Fibroblast of skin of left quadriceps (primary cell): ENCODE measurements at regions not wholly inside any gene's neighbourhood (a gene's known extent, or its start where the extent isn't known, plus 50 kb on each side); places are given as distances from the start of the nearest gene placed in this dataset.

Source experiments
- DNase-seq, 2 experiments: peaks; one replicate each; pipeline ENCODE4 v3.0.0-alpha.2; 2013; ENCODE audit warnings: low read depth in 2 of 2

DNA sequence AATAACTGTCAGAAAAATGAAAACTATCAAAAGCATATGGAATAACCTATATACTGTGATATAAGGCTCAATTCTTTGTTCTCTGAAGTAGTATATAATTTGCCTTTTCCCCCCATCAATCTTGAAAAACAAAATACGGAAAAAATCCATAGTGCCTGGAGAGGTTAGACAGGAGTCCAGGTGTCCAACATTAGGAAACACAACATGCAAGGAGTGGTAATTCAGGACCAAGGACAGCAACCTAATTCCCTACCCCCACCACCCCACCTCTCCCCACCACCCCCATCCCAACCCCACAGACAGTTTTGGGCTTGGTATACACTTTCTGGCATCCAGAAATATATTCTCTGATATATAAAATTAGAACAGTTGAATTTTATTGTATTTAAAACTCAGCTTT lies 55.1 kb upstream of the SLC25A26 start:
- no peak for DNase-seq

DNA sequence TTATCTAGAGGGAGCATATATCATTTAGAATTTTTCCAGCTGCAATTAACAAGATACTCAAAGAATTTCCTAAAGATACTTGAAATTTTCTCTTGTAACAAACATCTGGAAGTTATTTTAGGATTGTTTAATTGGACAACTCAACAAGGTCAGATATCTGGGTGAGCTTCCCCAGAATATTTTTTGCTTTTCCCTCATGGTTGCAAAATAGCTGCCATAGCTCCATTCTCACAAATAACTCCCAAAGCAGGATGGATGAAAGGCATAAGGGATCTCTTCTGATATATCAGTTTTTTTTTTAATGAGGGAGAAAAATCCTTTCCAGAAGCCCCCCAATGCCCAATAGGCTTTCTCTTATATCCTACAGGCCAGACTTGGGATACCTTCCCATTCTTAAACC lies 56.6 kb upstream of the SLC25A26 start:
- DNase-seq: no peak

DNA sequence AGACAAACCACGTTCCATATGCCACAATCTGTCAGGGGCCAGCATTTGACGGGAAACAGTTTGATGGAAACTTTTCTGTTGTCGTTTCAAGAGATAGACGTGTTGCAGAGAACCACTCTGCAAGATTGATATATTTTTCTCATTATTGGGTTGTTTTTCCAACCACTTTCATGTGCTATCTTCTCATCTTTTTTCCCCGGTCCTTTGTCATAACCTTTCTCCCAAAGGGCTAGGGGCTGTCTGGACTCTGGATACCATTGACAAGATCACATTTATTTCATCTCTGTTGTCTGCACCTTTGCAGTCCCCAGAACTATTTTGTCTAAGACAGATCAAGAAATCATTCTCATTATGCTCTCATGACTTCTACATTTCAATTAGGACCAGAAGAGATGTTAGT lies 57.6 kb upstream of the SLC25A26 start:
- no peak for DNase-seq

DNA sequence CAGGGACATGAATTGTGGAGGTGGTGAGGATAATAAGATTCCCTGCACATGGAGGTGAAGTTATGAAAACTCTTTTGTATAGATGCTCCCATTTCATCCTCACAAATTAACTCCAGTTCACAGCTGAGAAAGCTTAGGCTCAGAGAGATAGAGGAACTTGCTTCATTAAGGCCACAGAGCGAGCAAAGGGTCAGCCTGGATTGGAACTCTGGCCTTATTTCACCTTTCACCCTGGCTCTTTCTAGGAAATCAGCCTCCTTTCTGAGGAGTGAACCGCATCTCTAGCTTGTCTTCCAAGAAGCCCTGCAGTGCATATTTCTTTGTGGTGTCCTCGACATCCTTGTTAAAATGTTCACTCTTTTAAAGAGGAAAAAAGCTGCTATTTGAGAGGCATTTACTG lies 58.0 kb upstream of the SLC25A26 start:
- no peak for DNase-seq

DNA sequence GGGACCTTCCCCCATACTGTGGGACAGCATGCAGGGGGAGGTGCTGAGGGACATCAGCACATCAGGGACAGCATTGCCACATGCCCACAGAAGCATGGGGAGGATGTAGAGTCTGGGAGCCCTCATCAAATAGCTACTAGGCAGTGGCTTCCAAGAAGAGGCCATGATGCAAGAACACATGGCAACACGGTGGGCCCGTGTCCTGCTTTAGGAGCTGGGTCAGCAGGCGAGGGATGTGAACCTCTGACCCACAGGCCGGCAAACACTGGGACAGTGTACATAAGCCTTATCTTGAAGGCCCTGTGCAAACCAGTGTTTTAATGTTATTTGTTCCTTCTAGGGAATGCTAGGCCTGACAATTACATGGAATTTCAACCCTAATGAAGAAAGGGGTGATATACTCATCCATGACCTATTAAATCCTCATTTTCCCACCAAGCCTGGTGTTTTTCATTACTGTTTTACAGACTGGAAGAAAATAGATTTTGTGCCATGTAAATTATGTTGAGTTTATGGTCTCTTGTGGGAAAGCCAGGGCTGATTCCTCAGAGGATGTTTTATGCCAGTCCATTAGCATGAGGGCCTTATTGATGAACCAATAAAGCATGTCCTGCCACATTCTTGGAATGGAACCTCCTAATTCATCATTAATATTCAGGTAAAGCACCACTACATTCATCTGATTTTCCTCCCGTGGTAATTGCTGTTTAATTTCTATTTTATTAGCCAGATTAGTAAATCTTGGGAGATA lies 61.7 kb upstream of the SLC25A26 start:
- no peak for DNase-seq

DNA sequence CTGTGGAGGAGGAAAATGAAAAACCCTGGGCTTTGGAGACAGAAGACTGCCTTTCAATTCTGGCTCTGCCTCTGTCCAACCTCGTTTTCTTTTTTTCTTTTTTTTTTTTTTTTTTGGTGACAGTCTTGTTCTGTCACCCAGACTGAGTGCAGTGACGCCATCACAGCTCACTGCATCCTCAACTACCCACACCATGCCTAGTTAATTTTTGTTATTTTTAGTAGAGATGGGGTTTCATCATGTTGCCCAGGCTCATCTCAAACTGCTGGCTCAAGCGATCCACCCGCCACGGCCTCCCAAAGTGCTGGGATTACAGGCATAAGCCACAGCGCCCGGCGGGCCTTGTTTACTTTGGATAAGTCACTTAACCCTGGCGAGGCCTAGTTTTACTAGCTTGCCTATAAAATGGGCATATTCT lies 66.3 kb upstream of the SLC25A26 start:
- DNase-seq: no peak

DNA sequence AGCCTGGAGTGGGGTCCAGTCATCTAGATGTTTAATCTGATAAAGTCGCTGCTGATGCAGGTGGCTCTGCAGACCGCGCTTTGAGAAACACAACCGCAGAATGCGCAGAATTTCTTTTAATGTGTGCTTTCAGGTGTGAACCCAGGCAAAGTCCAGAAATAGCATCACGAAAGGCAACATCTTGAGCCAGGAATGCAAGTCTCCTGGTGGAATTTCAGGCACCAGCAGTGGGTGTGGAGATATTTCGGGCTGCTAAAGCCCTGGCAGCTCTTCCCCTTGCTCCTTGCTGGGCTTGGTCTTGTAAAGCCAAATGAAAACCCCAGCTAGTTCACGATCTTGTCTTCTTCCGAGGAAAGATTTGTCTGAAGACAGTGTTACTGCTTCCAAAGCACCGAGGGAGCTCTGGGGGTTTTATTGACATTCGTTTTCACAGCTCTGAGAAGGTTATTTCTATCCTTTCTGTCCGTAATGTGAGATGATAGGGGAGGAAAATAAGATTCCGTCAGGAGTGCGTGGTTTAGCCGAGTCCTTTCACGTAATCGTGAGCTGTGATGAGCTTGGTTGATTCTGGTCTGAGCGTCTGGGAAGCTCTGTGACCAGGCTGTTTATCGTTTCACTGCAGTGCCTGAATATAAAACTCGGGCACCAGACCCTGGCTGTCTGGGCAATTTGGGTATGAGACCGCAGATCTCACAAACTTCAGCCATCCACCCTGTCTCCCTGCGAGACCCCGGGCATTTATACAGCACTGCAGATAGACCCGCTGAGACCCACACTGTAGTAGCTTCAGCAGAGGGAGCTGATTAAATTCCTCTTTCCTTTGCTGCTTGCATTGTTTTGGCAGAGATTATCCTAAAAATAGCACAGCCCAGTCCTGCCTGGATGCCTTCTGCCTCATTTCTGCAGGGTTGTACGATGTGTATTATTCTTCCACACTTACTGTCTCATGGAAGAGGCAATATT lies 67.0 kb upstream of the SLC25A26 start:
- peak in 1 of 2 experiments; percentile 17 for DNase-seq

DNA sequence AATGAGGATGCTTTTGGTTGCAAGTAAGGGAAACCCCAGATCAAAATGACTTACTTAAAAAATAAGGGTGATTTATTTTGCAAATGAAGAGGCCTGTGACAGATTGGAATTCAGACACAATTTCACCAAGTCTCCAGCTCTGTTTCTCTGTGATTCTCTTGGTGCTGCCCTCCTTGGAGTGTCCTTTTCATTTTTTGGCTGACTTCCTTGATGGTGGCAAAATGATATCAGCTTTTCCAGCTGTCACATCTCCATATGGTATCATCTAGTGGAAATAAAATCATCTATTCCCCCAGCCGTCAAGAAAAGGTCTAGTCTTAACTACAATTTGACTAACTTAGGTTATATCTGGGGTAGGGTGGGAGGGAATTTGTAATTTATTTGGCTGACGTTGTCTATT lies 68.5 kb upstream of the SLC25A26 start:
- no peak for DNase-seq

DNA sequence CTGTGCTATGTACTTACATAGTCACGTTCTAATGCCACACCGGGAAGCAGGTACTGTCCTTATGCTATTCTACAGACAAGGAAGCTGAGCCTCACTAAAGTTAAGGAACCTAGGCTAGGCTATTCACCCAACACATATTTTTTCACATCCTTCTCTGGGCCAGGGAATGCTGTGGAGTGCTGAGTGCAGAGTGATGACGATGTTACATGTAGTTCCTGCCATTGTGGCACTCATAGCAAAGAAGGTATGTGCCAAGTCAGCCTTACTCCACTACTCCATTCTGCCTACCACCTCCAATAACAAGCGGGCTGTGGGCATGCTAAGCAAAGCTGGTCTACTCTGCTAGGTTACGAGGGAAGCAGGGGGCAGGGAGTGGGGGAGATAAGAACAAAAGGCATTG lies 69.8 kb upstream of the SLC25A26 start:
- no peak for DNase-seq

DNA sequence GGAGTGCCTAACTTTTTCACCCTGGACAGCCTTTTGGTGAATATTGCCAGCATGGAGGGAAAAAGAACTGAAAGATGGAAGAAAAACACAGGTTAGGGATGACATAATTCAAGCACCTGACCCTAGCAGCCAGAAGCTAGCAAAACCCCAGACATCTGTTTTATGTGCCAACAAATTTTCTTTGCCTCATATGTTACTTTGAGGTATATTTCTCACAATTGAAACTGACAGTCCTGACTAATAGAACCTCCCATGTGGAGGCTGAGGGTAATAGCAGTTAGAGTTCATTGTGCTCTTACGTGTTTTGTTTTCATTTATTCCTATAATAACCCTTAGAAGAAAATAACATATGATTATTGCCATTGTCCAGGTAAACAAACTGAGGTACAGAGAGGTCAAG lies 71.5 kb upstream of the SLC25A26 start:
- DNase-seq: no peak

DNA sequence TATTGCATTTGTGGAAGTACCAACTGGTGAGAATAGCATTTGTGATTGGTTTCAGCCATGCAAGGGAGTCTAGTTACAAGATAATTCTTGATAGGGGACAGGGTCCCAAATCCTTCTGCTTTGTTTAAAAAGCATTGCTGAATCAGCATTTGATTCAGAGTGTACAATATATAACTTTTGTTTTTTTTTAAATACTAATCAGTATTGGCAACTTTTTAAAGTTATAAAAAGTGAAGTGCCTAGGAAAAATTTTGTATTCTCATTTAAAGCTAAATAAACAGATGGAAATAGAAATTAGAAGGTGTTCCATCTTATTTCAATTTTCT lies 75.4 kb upstream of the SLC25A26 start:
- no peak for DNase-seq

DNA sequence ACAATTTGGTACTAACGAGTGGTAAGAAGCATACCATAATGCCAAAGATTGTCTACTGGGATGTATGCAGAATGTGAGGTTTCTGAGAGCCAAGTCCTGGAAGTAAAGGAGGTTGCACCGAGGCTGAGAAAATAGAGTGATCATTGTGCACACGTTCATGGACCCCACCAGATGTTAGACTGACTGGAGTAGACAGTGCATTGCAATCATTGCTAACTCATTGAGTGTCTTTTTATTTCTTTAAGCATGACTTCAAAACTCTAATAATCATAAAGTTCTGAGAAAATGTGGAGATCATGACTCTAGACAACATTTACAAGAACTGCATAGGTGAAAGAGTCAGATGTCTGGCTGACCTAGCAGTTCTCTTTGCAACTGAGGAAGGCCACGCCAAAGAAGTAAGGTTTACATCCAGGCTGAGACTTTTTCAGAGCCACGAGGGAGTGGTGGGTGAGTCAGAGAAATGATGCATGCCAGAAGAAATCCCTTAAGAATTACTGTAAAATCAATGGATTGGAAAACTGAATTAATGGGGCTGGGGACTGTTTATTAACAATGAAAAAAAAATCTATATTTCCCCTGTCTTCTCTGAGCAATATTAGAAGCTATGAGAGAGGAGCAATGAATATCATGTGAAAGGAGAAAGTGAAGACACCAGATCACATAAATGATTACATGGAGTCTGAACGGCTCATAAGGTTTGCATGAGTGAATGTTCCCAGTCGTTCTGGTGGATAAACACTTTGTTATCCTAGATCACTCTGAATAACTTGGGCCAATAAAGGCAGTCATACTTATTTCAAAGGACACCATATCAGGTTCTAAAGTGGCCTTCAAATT lies 76.0 kb upstream of the SLC25A26 start:
- no peak for DNase-seq

DNA sequence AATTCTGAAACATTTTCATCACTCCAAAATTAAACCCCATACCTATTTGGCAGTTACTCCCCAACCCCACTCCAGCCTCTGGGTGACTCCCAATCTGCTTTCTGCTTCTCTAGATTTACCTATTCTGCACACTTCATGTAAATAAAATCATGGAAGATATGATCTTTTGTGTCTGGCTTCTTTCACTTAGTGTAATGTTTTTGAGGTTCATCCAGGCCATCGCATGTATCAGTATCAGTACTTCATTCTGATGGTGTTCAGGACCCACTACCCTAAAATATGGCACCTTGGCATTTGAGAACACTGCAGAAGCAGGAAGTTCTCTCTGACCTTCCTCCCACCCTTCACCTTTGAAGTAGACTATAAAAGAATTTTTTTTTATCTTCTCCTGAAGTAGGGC lies 78.7 kb upstream of the SLC25A26 start:
- no peak for DNase-seq

DNA sequence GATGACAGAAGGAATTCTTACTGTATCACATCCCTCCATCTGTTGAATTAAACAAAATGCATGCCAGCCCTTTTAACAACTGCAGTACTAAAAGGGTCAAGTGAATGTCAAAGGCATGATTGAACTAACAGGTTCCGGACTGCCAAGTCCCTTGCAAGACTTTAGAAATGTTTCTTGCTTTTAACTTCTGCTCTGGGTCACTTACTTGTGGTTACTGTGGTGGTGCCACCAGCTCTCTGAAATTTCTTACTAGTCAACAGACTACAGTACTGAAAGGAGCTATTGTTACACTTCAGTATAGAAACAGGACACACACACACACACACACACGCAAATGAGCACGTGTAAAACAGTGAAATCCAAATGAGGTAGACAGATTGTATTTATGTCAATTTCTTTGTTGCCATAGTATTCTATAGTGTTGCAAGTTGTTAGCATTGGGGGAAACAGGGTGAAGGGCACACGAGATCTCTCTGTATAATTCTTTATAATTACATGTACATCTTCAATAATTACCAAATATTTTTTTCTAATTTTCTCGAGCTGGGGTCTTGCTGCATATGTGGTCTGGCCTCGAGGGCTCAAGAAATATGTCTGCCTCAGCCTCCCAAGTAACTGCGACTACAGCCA lies 79.9 kb upstream of the SLC25A26 start:
- no peak for DNase-seq

DNA sequence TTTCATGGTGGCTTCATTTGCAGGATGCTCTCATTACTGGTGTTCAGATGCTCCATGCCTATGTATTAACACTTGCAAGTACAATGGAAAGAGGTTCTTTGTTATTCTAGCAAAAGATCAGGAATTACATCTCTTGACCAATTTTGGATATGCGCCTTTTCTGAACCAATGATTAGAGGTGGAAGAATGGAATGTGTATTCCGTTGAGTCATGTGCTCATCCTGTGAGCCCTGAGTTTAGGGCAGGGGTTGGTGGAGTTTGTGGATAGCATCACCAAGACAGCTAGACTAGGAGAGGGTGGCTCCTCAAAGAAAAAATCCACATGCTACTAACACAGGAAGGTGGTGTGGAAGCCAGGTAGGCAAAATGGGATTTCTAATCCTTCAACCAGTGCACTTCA lies 80.7 kb upstream of the SLC25A26 start:
- DNase-seq: no peak

DNA sequence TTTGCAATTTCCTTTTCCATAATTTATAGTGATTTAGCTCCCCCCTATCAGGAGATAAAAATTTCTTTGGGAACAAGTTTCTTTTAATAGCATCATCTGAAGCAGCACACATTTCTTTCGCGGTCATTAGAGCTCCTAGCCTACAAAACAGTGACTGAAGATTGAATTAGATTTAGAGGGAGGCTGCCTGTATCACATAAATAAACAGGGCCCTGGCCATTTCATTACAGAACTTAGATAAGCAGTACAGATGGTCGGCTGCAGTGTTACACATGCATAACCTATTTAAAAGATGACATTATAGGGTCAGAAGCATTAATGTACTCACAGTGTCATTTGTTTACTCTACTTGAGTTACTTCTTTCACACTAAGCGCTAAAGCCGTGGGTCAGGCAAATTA lies 81.4 kb upstream of the SLC25A26 start:
- no peak for DNase-seq

DNA sequence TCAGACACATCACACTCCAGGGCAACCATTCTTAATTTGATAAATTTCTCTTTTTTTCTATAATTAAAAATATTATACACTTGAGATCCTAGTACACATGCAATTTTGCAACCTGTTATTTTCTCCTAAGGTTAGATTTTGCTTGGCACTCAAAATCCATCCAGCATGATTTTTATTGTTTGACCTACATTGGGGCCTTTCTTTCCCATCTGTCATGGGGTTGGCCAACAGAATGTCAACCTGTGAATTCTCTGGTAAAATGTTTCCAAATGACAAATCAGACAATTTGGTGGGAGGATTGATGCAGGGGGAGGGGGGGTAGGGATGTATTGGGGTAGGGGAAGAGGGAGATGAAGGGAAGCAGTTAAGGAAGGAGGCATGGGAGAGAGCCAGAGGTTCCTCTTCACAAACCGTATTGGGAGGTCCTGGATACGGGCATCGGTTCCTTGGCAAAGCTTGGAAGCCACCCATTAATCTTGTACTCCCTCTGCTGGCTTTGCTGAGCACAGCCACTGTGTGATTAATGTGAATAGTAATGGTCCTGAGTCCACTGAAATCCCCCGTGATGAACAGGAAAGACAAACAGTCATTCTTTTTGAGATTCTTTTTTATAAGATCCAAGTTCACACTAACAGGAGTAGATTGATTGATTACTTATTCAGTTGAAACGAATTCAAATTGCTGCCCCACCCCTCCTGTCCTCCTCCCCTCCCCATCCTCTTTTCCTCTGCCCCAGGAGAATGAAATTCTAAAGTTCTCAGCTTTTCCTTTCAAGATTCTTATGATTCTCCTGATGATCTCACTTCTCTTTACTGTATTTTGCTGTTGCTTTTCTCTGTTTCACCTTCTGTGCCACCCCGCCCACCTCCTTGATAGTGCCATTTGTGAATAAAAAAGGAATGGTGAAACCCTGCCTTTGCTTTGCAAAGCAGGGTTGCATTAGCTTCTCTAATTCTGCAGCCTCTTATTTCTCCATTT lies 82.2 kb upstream of the SLC25A26 start:
- DNase-seq: peak; percentile 31 to 44

DNA sequence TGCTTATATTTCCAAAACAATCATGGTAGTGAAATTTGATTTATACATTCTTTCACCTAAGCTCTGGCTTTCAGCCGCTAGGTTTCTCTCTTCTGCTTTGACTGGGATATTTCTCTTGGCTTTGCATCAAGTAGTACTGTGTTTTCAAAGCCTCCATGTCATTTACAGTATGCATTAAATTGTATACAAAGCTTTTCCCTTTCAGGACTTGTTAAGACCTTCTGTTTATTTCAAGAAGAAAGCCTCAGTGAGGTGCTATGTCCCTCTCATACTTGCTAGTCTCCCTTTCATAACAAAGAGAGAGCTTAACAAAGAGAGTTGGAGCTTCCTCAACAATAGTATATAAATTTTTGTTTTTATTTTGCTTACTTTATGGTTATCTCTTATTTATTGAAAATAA lies 84.2 kb upstream of the SLC25A26 start:
- DNase-seq: no peak

DNA sequence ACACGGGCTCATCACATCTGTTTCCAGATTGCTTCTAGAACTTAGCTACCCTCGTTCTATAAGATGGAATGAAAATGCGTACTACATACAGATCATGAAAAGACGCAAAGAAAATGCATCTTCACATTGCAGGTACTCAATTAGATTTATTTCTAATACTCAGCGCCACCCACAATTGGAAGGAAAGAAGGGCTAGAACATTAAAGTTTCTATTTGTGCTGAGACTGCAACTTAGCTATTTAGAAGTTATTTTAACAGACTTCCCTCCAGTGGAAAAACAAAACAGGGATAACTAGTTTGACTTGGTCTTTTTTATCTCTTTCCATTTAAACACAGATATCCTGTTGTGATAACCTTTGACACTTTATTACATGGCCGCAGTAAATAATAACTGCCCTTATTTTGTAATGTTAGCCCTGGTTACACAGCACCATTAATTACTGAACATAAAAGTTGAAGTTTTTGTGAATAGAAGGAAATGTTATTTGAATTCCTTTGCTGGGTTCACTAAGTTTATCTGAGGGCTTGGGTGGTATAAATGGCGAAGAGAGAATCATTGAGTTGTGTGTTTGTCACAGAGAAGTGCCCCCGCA lies 86.9 kb upstream of the SLC25A26 start:
- DNase-seq: no peak

DNA sequence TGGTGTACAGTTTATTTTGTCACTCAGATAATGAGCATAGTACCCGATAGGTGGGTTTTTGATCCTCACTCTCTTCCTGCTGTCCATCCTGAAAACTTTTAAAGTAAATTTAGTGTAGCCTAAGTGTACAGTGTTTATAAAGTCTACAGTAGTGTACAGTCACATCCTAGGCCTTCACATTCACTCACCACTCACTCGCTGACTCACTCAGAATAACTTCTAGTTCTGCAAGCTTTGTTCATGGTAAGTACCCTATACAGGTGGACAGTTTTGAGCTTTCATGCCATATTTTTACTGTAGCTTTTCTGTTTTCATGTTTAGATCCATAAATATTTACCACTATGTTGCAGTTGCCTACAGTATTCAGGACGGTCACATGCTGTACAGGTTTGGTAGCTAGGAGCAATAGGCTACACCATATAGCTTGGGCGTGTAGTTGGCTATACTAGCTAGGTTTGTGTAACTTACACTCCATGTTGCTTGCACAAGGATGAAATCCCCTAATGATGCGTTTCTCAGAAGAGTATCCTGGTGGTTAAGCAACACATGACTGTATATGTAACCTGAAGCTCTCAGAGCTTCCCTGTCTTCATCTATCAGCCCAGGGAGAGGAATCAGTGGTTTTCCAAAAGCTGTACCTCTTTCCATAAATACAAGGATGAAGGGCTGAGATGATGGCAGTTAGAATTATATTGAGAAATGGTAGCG lies 87.6 kb upstream of the SLC25A26 start:
- no peak for DNase-seq
